B cell (primary cell): ENCODE measurements at regions not wholly inside any gene's neighbourhood (a gene's known extent, or its start where the extent isn't known, plus 50 kb on each side); places are given as distances from the start of the nearest gene placed in this dataset.

ENCODE experiments used
- ATAC-seq: fragments of 200-7000 bp; cut with Tn5 transposase; one replicate; pipeline ENCODE4 v1.10.0; 2021; ENCODE audit warnings: low read depth, mild to moderate bottlenecking, moderate number of reproducible peaks, moderate library complexity
- CTCF ChIA-PET: fragments of 350-600 bp; sonication (Branson Sonifier 250); formaldehyde crosslinking; loops from one replicate; lab custom pipeline; 2021; ENCODE audit warnings: antibody characterized with exemption, inconsistent platforms; lab: Charles Lee
- POLR2A ChIA-PET: fragments of 350-600 bp; sonication (Branson Sonifier 250); formaldehyde crosslinking; loops from one replicate; lab custom pipeline; 2021; ENCODE audit warnings: antibody characterized with exemption; lab: Charles Lee
- DNase-seq: peaks from one replicate; pipeline ENCODE4 v3.0.0; 2013
- H2AFZ ChIP-seq: 2 replicates; pipeline ENCODE4 v1.6.1; 2012; ENCODE audit warnings: mild to moderate bottlenecking, low read depth, low read length; ENCODE audit not compliant: insufficient read depth, poor library complexity, severe bottlenecking
- H3K27ac ChIP-seq, 2 donors: 1 replicate in 1 of 2; 2 replicates in 1 of 2; pipeline ENCODE4 v1.5.1; 2012 to 2013; ENCODE audit warnings: low read length in 2 of 2, mild to moderate bottlenecking in 2 of 2, moderate library complexity in 1 of 2
- H3K27me3 ChIP-seq, 4 experiments: fragments of 200-600 bp in 1 of 4; sonication (generic) in 1 of 4; replicated peaks in 1 of 4; 1 replicate in 2 of 4; 2 replicates in 2 of 4; pipeline versions ENCODE4 v1.6.1 to v1.7.0; 2013 to 2016; ENCODE audit warnings: low read length in 3 of 4, mild to moderate bottlenecking in 2 of 4, mixed read lengths in 1 of 4, moderate library complexity in 1 of 4; ENCODE audit not compliant: insufficient read depth in 4 of 4, control insufficient read depth in 3 of 4; ENCODE audit errors: control extremely low read depth in 1 of 4
- H3K36me3 ChIP-seq, 2 experiments: replicated peaks in 1 of 2; 1 replicate in 1 of 2; 2 replicates in 1 of 2; pipeline versions ENCODE4 v1.6.1 to v1.7.1; 2013; ENCODE audit warnings: low read length in 1 of 2; ENCODE audit not compliant: insufficient read depth in 2 of 2, control insufficient read depth in 1 of 2; ENCODE audit errors: control extremely low read depth in 1 of 2, extremely low read depth in 1 of 2
- H3K4me1 ChIP-seq, 2 donors: fragments of 200-600 bp in 1 of 2; sonication (generic) in 1 of 2; 1 replicate in 1 of 2; 2 replicates in 1 of 2; pipeline versions ENCODE4 v1.5.1 to v1.6.1; 2013 to 2017; ENCODE audit warnings: low read length in 2 of 2; ENCODE audit not compliant: control insufficient read depth in 2 of 2, insufficient read depth in 2 of 2
- H3K4me2 ChIP-seq: replicated peaks from 2 replicates; pipeline ENCODE3; 2012; ENCODE audit warnings: mild to moderate bottlenecking, low read depth, low read length; ENCODE audit not compliant: poor library complexity, severe bottlenecking
- H3K4me3 ChIP-seq, 5 experiments: fragments of 200-600 bp in 1 of 5; sonication (generic) in 1 of 5; 1 replicate in 3 of 5; 2 replicates in 2 of 5; pipeline versions ENCODE4 v1.5.1 to v1.7.0; 2011 to 2016; ENCODE audit warnings: low read length in 4 of 5, mild to moderate bottlenecking in 4 of 5, low read depth in 2 of 5, control low read depth in 1 of 5, moderate library complexity in 1 of 5; ENCODE audit not compliant: insufficient read depth in 1 of 5; ENCODE audit errors: control extremely low read depth in 1 of 5, extremely low read depth in 1 of 5
- H3K79me2 ChIP-seq: fragments of 200-600 bp; sonication (generic); one replicate; pipeline ENCODE4 v1.6.0; 2016; ENCODE audit warnings: low read length; ENCODE audit not compliant: control insufficient read depth, insufficient read depth
- H3K9ac ChIP-seq: fragments of 200-600 bp; sonication (generic); 2 replicates; pipeline ENCODE4 v1.6.1; 2017; ENCODE audit warnings: mild to moderate bottlenecking, low read length, moderate library complexity
- H3K9me3 ChIP-seq, 3 donors: one replicate each; pipeline versions ENCODE4 v1.6.1 to v1.7.1; 2013; ENCODE audit warnings: low read length in 2 of 3; ENCODE audit not compliant: control insufficient read depth in 2 of 3, insufficient read depth in 1 of 3; ENCODE audit errors: control extremely low read depth in 1 of 3
- H4K20me1 ChIP-seq: 2 replicates; pipeline ENCODE4 v1.6.0; 2012; ENCODE audit warnings: mild to moderate bottlenecking, low read length; ENCODE audit not compliant: insufficient read depth, control insufficient read depth, poor library complexity, severe bottlenecking
- H3K27ac Mint-ChIP-seq: one replicate; pipeline ENCODE4 v1.8.0; 2021; ENCODE audit warnings: mixed read lengths
- H3K27me3 Mint-ChIP-seq: one replicate; pipeline ENCODE4 v1.8.0; 2021; ENCODE audit warnings: mixed read lengths
- H3K4me1 Mint-ChIP-seq: one replicate; pipeline ENCODE4 v1.8.0; 2021; ENCODE audit warnings: mixed read lengths
- H3K4me3 Mint-ChIP-seq: one replicate; pipeline ENCODE4 v1.8.0; 2021; ENCODE audit warnings: mixed read lengths
- H3K9me3 Mint-ChIP-seq: one replicate; pipeline ENCODE4 v1.8.0; 2022; ENCODE audit warnings: mixed read lengths; ENCODE audit not compliant: insufficient read depth
- CTCF ChIP-seq: fragments of 200-600 bp; IDR thresholded peaks from one replicate; pipeline ENCODE4 v1.8.0; 2022; ENCODE audit warnings: antibody characterized with exemption, mild to moderate bottlenecking
- EZH2 ChIP-seq: IDR thresholded peaks from 2 replicates; pipeline ENCODE4 v1.6.1; 2012; ENCODE audit warnings: borderline replicate concordance, low read depth, mild to moderate bottlenecking, moderate library complexity, low read length; ENCODE audit not compliant: insufficient read depth, poor library complexity, severe bottlenecking
- WGBS: methylation state at CpG from one replicate; pipeline ENCODE4 v1.1.5; 2013; ENCODE audit warnings: missing lambda C conversion rate; ENCODE audit not compliant: insufficient coverage; 5-methylcytosine and 5-hydroxymethylcytosine counted together
- intact Hi-C: fragments of 100-400 bp; cut with micrococcal nuclease; formaldehyde crosslinking; loops from one replicate; pipeline ENCODE4 v1.10.0; 2022

GRCh38 chr2:41149054-41149453, 697.2 kb upstream of the SLC8A1 start:
- Histone ChIP-seq H4K20me1 (no peaks in the 10 kb centered on the region), H3K9ac (no peak overlapping the region), H3K36me3 (no peaks in the 10 kb centered on the region), H3K4me3 (no peak overlapping the region), H2AFZ (no peak overlapping the region), H3K4me2 (no peak overlapping the region), H3K79me2 (no peaks in the 10 kb centered on the region), H3K4me1 (no peaks in the 10 kb centered on the region), H3K27me3 (no peaks in the 10 kb centered on the region), H3K27ac (no peak overlapping the region), H3K9me3 (no peaks in the 10 kb centered on the region)
- CTCF ChIA-PET, result no interaction called here
- TF ChIP-seq EZH2 (no peak), CTCF (no peak)
- Mint-ChIP-seq H3K27ac (no peak overlapping the region), H3K27me3 (no peaks in the 10 kb centered on the region), H3K4me3 (no peak overlapping the region), H3K9me3 (no peaks in the 10 kb centered on the region), H3K4me1 (no peaks in the 10 kb centered on the region)
- no CpG with 5 or more reads among the region's 1 CpG for WGBS
- ATAC-seq (no peak), DNase-seq (no peak)
- intact Hi-C loops, result no loop called here
- POLR2A ChIA-PET, result no interaction called here

- no peaks in the 10 kb centered on the region for H4K20me1 ChIP-seq
- H3K4me1 Mint-ChIP-seq, result no peaks in the 10 kb centered on the region
- H3K36me3 ChIP-seq, result no peaks in the 10 kb centered on the region
- no CpG with 5 or more reads among the region's 4 CpGs for WGBS
- DNase-seq (no peak), ATAC-seq (no peak)
- no peaks in the 10 kb centered on the region for H3K27me3 ChIP-seq
- H3K79me2 ChIP-seq, result no peaks in the 10 kb centered on the region
- ChIA-PET CTCF (no interaction called here), POLR2A (no interaction called here)
- no peak overlapping the region for H3K27ac ChIP-seq
- intact Hi-C loops, result no loop called here
- H2AFZ ChIP-seq, result no peak overlapping the region
- no peak for TF ChIP-seq EZH2
- no peak for TF ChIP-seq CTCF
- H3K4me3 ChIP-seq, result no peak overlapping the region
- no peaks in the 10 kb centered on the region for H3K27me3 Mint-ChIP-seq
- no peaks in the 10 kb centered on the region for H3K4me1 ChIP-seq
- no peaks in the 10 kb centered on the region for H3K9me3 ChIP-seq
- H3K27ac Mint-ChIP-seq, result no peak overlapping the region
- H3K9ac ChIP-seq, result no peak overlapping the region
- no peak overlapping the region for H3K4me2 ChIP-seq
- H3K4me3 Mint-ChIP-seq, result no peak overlapping the region
- no peaks in the 10 kb centered on the region for H3K9me3 Mint-ChIP-seq
Observed at GRCh38 chr2:41151746-41152145, 699.9 kb upstream of the SLC8A1 start.
